ENCODE measurements at regions not wholly inside any gene's neighbourhood (a gene's known extent, or its start where the extent isn't known, plus 50 kb on each side); places are given as distances from the start of the nearest gene placed in this dataset.

DNA sequence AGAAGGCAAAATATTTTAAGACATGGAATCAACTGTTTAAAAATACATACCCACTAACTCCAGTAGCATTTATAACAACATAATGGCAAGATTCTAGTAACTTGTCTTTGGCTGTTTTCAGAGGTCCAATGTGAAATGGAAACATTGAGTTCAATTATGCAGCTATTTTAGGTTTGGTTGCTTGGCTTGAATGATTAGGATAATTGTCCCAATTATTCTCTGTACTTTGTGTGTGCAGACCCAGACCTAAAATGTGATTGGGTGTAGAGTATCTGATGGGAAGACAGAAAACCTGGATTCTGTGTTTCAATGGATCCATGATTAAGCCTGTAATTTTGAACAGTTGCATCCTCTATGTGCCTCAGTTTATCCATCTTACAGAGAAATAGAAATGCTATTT is 392.7 kb upstream of the NFE2L3 start:
- DNase-seq: no peak

DNA sequence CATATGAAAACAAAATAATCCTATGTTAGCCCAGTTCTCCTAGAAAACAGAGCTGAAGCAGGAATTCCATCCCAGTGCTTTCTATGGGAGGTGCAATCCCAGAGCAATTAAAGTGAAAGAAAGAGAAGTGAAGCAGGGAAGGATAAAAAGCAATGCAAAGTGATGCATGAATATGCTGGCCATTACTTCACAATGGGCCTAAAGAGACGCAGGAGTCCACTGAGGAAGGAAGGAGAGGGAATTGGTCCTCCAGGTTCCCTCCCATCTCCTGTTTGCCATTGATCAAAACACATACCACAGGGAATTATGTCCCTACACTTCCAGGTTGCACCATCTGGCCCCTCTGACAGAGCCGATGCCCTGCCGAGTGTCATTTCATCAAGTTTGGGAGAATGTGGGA is 392.2 kb upstream of the NFE2L3 start:
- no peak for DNase-seq

DNA sequence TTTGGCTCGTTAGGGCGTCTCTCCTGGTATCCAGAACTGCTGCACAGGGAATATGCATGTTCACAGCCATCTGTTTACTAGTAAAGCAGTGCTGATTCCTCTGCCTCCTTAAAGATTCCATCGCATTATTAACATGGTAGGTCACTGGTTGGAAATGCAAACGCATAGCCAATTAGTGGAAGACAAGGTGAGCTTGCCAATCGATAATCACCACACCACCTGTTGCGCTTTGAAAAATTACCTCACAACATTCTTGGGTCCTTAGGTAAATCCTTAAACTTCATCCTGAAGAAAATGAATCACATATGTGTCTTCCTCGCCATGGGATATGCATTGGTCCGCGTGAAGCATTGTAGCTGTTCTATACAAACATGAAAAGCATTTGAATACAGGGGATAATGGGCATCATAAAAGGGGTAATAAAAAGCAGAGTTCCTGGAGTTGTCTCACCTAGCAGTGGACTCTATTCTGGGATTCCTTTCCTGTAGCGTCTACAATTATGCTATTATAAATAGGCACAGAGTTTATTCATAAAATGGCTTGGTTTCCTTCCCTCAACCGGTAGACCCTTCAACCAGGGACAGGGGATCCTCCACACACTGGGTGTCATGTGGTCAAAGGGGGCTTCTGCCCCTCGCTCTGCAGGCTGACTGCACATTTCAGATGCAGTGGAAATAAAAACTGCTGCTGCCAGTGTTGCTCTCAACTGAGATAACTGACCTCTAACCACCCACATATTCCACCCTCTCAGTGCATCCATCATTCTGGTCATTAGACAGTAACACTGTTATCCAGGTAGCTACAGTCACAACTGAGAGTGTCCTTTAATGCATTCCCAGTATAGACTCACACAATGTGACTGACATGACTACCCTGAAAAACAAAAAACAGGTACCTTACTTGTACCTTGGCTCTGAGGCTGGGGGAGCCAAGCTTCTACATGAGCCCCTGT is 389.2 kb upstream of the NFE2L3 start:
- DNase-seq: no peak

DNA sequence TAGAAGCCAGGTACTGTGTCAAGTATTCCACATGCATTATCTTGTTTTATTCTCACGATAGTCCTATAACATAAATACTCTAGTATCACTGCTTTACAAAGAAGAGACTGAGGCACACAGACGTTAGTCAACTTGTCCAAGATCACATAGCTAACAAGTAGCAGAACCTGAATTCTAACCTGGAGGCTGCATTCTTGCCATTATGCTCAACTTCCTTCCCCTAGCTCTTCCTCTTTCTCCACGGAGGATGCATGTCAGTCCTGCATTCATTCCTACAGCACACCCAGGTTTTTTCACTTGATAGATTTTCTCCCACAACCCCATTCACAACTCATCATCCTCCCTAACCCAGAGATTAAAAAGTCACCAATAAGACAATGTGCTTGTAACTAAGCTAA is 388.5 kb upstream of the NFE2L3 start:
- no peak for DNase-seq

DNA sequence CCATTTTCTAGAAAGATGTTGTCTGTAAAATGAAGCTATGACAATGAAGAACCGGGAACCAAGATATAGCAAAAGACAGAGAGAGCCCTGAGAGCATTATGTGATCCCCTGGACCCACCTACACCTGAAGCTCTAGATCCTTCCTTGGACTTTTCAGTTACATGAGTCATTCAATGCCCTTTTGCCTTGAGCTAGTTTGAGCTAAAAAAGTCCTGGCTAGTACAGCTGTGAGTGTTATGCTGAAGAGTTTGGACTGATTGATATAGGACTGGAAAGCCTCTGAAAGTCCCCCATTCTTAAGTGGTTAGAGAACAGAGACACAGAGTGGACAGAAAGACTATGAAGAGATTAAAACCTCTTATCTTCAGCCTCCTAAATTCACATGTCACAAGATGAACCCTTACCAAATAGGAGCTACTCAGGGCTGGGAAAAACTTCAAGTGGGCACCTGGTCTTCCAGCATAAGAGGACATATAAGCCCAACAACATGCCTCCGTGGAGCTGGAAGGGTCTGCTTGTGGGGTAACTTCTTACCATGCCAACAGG is 386.8 kb upstream of the NFE2L3 start:
- no peak for DNase-seq

DNA sequence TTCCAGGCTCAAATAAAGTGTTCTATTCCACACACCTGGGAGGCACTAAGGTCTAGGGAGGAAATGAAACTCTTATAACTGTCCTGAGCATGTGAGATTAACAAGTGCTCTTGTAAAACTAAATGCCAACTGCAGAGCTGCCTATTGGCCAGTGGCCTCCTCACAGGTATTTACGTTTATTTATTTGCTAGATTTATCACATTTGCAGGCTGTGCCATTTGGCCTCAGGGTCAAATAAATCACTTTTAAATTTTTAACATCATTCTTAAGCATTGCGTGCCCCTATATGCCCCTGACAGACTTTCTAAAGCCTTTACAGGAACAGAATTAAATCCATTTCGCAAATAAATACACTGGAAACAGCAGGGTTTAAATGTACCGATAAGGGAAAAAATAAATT is 381.8 kb upstream of the NFE2L3 start:
- DNase-seq: no peak

DNA sequence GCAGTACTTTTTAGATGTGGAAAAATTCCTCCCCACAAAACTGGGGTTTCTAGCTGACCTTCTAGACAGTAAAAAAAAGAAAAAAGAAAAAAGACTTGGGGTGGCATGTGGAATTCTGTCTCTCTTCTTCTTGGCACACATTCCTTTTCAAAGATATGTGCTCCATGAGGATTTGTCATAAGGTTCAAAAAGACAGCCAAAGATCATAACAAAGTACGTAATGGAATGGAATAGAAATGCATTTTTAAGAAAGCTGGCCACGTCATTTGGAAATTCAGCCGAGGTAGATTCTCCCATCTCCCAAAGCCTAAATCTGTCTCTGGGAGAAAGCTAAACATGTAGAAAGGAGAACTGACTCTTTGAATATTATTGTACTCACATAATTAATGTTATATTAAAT is 381.3 kb upstream of the NFE2L3 start:
- DNase-seq: no peak

DNA sequence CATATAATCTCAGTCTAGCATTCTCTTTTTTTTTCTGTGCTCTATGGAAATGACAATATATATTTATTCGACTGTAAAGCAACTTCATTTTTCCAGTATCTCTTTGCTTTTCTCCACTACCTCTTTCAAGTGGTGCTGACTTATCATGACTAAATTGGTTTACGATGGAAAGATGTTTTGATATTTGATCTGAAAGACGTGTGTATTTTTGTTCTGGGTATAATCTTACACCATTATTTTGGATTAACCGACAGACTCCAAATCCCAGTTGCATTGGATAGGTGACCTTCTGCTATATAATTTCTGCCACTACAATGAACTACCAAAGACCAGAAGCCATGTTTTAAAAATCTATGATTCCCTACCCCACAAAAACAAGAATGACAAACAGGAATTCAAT is 380.5 kb upstream of the NFE2L3 start:
- no peak for DNase-seq

DNA sequence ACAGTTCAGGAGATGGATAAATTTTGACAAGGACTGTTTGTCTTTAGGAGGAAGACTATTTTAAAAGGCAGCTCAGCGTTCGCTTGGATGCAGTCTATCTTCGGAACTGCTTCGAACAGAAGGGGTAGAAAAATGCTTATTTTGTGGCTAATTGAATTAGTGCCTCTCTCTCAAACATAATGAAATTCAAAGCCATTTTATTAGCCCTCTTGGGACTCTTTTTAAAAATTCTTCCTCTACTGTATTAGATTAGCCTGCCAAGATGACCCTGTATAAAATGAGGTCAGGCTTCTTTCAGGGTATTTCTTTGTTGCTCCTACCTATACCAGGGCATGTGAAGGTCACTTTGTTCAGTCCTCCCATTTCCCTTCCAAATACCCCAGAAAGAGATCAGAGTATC is 379.2 kb upstream of the NFE2L3 start:
- no peak for DNase-seq

DNA sequence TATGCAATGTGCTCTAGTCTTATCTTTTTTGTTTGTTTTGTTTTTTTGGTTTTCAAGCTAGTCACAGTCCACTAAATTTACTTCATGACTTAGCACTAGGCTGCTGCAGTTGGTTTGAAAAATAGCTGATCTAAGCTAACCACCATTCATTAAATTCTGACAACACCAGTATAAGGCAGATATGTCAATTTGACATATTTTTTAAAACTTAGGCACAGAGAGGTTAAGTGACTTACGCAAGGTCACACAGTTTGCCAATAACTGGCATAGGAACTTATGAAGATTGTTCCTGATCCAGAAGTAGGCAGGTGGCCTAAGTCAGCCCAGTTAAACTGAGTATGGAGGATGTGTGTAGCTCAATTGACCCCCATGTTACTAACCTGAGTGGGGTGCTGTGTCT is 377.3 kb upstream of the NFE2L3 start:
- DNase-seq: no peak

DNA sequence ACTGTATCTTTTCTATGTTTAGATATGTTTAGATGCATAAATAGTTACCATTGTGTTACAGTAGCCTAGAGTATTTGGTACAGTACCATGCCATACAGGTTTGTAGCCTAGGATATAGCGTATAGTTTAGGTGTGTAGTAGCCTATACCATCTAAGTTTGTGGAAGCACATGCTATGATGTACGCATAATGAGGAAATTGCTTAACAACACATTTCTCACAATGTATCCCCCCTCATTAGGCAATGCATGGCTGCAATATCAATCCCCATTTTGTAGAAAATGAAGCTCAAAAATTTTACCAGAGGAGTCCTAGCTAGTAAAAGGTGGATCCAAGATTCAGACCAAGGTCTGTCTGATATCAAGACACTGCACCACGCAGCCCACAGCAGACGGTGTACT is 376.4 kb upstream of the NFE2L3 start:
- no peak for DNase-seq

DNA sequence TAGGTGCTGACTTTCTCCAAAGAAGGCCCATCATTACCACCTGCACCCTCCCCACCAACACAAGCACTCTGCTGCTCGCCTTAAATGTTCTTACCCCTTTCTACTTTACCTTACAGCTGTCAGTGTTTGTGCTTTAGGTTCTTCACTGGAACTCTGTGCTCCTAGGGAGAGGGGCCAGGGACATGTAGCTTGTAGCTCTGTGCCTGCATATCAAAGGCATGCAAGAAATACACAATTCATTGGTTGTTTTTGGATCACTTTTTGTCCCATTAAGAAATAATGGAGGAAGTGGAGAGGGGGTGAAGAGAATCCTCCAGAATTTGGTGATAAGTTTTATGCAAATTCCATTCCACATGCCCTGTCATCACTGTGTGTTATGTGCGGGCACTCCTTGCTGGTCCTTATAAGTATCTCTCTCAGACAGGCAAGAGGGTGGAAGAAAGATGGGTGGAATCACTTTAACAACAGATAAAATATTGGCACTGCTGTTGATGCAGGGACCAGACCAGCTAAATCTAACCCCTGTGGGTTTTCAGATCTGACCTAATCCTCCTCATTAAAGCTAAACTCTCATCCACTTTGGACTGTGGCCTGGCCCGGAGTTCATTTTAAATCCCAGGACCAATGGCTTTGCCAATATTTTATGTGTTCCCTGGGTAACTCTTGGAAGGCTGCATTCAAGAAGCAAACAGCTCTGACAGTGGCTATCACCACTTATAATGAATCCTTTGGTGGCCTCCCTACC is 375.8 kb upstream of the NFE2L3 start:
- DNase-seq: no peak

DNA sequence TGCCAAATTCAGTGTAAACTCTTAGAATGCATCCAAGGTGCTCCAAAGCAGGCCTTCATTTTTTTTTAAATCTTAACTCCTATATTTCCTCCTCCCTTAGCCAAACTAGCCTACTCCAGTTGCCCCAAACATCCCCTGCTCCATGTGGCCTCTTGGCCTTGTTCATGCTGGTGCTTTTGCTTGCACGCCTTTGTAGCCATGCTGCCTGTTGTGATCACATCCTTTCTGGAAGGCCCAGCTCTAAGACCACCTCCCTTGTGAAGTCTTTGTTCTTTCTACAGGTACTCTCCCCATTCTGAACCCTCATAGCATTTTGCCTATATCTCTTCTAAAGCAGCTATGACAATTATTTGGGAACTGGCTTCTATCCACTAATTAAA is 375.3 kb upstream of the NFE2L3 start:
- DNase-seq: no peak

DNA sequence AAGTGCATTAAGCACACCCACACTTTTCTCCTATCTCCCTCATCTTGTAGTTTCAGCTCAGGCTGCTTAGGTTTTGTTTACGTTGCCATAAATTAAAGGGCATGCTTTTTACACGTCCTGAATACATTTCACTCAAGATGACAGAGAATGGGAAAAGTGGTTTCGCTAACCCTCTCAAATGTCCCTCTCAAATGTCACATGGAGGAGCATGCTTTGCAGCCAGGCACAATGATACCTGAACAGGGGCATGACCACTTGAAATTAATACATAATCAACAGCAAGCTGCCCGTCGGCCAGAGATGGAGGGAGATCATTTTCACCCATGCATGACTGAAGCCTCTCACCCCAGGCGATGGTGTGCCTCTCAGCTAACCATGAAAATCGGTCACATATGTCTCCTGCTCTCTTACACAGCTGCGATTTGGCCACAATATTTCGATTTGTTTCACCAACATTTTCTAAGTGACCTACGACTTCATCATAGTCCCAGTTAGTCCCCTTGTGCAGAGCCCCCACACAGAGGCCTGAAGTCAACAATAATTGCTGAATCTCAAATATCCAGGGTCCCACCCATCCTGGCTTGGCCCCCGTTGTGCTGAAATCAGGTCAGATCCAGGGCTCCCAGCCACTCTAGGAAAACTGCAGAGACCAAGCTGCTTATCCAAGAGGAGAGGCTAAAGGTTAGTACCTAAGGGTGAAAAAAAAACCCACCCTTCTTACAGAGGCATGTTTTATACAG is 373.9 kb upstream of the NFE2L3 start:
- no peak for DNase-seq

DNA sequence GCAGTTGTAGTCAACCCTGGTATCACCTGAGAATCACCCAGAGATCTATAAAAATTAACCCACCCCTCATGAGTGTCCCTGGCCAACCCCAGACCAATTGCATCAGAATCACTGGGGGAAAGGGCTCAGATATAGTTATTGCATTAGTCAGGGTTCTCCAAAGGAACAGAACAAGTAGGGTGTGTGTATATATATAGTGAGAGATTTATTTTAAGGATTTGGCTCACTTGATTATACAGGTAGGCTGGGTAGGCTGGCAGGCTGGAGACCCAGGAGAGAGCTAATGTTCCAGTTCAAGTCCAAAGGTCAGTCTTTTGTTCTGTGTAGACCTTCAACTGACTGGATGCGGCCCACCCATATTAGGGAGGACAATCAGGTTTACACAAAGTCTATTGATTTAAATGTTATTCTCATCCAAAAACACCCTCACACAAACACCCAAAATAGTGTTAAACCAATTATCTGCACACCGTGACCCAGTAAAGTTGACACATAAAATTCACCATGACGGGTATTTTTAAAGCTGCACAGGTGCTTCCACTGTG is 372.9 kb upstream of the NFE2L3 start:
- DNase-seq: no peak

DNA sequence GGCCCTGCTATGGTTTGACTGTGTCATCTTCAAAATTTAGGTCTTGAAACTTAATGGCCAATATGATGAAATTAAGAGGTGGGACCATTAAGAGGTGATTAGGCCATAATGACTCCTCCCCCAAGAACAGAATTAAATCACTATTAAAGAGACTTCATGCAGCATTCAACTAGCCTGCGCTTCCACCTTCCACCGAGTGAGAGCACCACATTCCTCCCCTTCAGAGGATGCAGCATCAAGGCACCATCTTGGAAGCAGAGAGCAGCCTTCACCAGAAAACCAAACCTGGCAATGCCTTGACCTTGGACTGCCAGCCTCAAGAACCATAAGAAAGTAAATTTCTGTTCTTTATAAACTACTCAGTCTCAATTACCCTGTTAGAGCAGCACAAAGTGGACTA is 371.1 kb upstream of the NFE2L3 start:
- DNase-seq: no peak

DNA sequence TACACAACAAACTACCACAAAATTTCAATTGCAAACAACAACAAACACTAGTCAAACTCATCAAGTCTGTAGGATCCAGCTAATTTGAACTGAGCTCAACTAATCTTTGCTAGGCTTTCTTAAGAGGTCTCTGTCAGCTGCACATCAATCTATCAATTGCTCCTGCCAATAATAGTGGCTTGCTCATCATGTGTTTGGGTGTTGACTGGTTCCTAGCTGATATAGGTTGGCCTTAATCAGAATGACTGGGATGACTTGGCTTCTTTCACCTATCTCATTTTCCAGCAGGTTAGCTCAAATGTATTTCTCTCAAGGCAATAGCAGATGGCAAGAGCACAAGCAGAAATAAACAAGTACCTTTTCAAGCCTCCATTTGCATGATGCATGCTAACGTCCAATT is 370.3 kb upstream of the NFE2L3 start:
- DNase-seq: no peak

DNA sequence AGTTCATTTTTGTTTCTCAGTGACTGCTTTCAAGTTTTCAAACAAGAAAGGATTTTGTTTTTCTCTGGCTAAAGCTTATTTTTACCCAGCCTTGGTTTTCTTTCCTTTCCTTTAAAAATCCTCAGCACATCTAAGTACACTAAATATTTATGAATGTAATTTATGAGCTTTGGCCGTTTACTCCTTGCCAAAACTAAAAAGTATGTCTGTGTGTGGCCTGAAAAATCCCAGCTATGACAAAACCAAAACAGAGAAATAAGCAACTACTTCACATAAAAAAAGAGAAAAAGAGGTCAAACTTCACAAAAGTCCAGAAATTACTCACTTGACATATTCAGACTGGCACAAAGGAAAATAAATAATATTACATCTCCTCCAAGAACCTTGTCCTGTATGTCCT is 365.1 kb upstream of the NFE2L3 start:
- no peak for DNase-seq

DNA sequence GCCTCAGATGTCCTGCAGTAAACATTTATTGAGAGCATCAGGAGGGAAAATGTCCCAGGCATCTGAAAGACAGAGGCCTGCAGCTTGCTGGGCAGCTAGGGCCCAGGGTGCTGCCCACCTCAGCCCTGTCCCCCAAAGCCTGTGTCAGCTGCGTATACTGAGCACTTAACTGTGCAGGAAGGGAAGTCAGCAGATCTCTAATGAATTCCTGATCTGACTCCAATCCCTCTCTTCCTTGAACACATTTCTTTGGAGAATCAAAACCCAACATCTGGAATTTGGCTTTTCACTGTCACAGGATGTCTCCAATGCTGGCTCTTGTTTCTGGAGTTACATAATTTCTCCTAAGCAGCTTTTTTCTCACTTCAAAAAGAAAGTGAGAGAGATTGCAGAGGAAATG is 364.7 kb upstream of the NFE2L3 start:
- DNase-seq: no peak

DNA sequence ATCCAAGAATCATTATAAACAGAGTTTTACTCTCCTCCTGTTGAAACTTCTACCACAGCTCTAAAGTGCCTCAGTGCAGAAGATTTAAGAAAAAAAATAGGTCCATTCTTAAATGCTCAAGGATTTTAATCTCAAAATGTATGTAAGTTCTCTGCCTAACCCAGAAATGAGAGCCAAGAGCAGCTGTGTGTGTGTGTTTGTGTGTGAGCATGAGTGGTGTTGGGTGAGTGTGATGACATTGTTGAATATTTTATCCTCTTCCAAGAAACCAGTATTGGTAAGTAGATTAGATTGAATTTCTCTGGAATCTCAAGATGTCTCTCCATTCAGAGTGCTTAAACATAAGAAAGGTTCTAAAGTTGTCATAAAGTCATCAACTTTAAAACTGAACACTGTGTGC is 363.6 kb upstream of the NFE2L3 start:
- DNase-seq: no peak

DNA sequence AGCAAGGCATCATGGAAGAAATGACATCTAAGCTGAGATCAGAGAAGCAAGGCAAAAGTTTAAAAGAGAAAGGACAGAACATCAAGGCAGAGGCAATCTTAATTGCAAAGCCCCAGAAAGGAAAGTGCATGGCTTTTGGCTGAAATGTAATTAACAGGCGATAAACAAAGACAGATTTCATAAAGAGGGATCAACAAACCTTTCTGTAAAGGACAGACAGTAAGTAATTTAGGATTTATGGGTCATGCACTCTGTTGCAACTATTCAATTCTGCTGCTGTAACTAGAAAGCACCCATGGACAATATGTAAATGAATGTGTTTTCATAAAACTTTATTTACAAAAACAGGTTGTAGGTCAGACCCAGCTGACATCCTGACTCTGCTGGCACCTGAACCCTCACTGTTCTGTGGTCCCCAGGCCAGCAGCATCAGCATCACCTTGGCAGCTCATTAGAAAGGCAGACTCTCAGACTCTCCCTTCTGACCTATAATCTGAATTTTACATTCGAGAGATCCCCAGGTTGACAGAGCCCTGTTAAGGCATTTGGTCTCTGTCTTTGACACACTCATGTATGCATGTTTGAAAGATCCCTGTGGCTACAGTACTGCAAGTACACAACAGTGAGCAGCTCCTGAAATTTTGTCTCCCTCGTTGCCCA is 362.9 kb upstream of the NFE2L3 start:
- DNase-seq: no peak
